G401.6 (cell line): ENCODE measurements at regions not wholly inside any gene's neighbourhood (a gene's known extent, or its start where the extent isn't known, plus 50 kb on each side); places are given as distances from the start of the nearest gene placed in this dataset.
"Not testable (repeated sequence)": the region's sequence is repeated elsewhere in the genome, so short reads cannot be mapped to it uniquely, and the experiment has no call there.

Experiments
- FAIRE-seq: peaks from 2 replicates; lab custom pipeline; 2012; peaks lifted over from hg19 to GRCh38; lab: Jason Lieb, UNC

- no peak for FAIRE-seq
These were observed 420.9 kb downstream of the PCNX1 start for GRCh38 chr14:71328183-71328582.

DNA sequence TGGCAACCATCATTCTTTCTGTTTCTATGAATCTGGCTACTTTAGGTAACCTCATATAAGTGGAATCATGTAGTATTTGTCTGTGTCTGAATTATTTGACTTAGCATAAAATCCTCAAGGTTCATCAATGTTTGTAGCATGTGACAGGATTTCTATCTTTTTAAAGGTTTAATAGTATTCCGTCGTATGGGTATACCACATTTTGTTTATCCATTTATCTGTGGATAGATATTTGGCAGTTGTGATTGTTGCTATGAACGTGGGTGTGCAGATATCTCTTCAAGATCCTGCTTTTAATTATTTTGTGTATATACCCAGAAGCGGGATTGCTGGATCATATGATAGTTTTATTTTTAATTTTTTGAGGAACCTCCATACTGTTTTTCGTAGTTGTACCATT, 421.7 kb downstream of the PCNX1 start:
- no peak for FAIRE-seq

- no peak for FAIRE-seq
These were observed 424.1 kb downstream of the PCNX1 start for GRCh38 chr14:71331403-71331802.

GRCh38 chr14:71332476-71332875, 425.2 kb downstream of the PCNX1 start:
- FAIRE-seq: no peak

GRCh38 chr14:71333705-71334104, 426.4 kb downstream of the PCNX1 start:
- FAIRE-seq: no peak

GRCh38 chr14:71336489-71337192, 429.4 kb downstream of the PCNX1 start:
- no peak for FAIRE-seq

- FAIRE-seq: no peak
These were observed 430.9 kb downstream of the PCNX1 start for GRCh38 chr14:71338153-71338552.

GRCh38 chr14:71339650-71340415, 432.6 kb downstream of the PCNX1 start:
- no peak for FAIRE-seq

DNA sequence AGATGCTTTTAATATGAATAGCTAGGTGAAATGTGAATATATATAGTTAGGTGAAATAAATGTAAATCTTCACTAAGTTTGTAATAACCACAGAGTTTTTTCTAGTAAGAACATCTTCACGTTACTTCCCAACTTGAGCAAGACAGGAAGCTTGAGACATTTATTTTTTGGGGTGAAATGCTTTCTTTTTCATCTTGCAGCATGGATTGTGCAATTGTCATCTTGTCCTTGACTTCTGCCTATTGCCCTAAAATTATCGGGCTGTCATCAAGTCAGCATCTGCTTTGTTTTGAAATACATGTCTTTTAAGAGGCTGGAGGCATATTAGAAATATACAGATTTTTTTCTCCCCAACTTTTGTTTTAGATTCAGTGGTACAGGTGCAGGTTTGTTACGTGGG, 433.9 kb downstream of the PCNX1 start:
- FAIRE-seq: no peak

GRCh38 chr14:71343724-71344123, 436.5 kb downstream of the PCNX1 start:
- no peak for FAIRE-seq

DNA sequence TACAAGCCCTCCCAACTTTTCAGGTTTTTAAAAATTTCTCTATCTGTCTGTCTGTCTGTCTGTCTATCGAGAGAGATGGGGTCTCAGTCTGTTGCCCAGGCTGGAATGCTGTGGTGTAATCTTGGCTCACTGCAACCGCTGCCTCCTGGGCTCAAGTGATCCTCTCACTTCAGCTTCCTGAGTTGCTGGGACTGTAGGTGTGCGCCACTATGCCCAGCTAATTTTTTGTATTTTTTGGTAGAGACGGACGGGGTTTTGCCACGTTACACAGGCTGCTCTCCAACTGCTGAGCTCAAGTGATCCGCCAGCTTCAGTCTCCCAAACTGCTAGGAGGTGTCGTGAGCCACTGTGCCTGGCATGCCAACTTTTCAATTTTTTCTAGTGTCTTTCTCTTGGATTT, 437.2 kb downstream of the PCNX1 start:
- no peak for FAIRE-seq

DNA sequence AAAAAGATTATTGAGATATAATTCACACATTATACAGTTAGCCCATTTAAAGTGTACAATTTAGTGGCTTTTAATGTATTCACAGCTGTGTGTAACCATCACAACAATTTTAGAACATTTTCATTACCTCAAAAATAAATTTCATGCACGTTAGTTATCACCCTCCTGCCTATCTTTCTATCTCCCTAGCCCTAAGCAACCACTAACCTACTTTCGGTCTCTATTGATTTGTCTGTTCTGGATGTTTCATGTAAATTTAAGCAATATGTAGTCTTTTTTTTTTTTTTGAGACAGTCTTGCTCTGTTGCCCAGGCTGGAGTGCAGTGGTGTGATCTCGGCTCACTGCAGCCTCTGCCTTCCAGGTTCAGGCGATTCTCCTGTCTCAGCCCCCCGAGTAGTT, 439.4 kb downstream of the PCNX1 start:
- FAIRE-seq: no peak

DNA sequence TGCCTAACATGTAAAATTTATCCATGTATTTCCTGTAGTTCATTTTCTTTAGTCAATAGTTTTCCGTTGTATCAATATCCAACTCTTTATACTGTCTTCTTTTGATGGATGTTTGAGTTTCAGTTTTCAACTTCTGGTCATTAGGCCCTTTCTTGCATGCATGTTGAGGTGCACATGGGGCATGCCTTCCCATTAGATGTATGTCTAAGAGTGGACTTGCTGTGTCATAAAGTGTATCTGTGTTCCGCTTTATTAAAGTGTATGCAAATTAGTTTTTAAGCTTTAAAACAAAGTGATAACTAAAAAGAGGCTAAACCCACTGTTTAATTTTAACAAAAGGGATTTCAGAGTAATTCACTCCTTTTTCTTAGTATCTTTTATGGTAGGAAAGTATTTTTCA, 441.1 kb downstream of the PCNX1 start:
- FAIRE-seq: no peak

- no peak for FAIRE-seq
These were observed 441.6 kb downstream of the PCNX1 start for GRCh38 chr14:71348817-71349216.

DNA sequence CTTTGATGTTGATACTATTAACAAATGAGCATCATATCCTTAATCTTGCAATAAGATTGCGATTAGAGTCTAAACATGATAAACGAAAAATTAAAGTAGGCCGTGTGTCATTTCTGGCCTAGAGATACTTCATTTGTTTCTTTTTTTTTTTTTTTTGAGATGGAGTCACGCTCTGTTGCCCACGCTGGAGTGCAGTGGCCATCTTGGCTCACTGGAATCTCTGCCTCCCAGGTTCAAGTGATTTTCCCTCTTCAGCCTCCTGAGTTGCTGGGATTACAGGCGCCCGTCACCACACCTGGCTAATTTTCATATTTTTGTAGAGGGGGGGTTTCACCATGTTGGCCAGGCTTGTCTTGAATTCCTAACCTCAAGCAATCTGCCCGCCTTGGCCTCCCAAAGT, 446.9 kb downstream of the PCNX1 start:
- FAIRE-seq: no peak

DNA sequence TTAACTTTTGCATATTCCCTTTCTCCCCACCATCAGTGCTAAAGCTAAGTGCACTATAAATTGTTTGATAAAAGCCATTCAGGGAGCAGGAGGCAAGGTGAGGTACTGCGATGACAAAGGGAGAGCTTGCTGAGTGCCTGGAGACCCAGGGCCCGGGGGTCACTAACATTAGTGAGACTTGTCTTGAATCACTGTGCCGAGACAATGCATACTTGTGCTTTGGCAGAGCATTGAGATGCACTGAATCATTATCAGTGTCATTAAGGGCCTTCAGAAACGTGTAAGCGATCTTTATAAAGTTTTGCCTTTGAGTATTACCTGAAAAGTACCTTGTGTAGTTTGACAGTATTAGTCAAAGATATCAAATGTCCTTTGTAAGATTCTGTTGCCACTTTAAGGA, 447.5 kb downstream of the PCNX1 start:
- FAIRE-seq: no peak

- FAIRE-seq: no peak
These were observed 448.3 kb downstream of the PCNX1 start for GRCh38 chr14:71355324-71356201.

DNA sequence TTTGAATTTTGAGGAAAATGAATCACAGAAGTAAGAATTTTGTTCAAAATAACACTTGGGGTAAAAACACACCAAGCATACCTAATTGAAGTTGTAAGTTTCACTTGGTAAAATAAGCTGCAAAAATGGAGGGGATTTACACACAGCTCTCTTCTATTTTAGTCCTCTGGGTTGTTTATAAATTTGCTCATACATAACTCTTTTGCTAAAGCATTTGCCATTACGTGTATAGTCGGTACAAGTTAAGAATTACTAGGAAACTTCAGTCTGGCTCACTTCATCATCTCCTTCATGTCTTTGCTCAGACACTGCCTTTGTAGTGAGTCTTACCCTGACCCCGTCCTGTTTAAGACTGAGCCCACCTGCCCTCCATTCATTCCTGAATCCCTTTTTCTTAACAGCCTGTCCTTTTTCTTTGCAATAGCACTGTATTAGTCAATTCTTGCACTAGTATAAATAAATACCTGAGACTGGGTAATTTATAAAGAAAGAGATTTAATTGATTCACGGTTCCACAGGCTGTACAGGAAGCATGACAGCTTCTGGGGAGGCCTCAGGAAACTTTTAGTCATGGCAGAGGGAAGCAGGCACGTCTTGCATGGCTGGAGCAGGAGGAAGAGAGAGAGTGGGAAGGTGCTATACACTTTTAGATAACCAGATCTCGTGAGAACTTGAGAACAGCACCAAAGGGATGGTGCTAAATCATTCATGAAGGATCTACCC, 451.1 kb downstream of the PCNX1 start:
- no peak for FAIRE-seq

DNA sequence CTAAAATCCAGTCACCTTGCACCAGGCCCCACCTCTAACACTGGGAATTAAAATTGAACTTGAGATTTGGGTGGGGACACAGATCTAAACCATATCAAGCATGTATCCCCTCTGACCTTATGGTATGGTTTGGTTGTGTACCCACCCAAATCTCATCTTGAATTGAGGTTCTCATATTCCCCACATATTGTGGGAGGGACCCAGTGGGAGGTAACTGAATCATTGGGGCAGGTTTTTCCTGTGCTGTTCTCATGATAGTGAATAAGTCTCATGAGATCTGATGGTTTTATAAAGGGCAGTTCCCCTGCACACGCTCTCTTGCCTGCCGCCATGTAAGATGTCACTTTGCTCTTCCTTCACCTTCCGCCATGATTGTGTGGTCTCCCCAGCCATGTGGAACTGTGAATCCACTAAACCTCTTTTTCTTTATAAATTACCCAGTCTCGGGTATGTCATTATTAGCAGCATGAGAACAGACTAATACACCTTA, 451.7 kb downstream of the PCNX1 start:
- not testable (repeated sequence) for FAIRE-seq

- FAIRE-seq: no peak
These were observed 452.6 kb downstream of the PCNX1 start for GRCh38 chr14:71359823-71360222.

- no peak for FAIRE-seq
These were observed 454.1 kb downstream of the PCNX1 start for GRCh38 chr14:71361336-71361735.

DNA sequence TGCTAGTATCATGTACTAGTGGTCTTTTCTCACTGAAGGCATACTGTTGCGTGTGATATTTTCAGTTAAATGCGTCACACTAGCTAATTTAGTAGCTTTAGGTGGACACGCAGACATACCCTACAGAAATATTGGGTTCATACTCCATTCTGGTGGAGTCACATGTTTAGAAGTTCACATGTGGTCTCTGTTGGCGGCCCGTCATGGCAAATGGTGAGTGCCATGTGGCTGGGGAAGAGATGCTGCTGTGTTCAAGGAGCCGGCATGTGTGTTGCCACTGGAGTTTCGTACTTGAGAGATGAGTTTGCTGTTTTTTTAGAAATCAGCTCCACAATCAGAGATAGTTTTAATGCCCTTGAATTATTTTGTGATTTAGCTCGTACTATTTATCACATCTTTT, 454.6 kb downstream of the PCNX1 start:
- no peak for FAIRE-seq
